ENCODE measurements at regions not wholly inside any gene's neighbourhood (a gene's known extent, or its start where the extent isn't known, plus 50 kb on each side); places are given as distances from the start of the nearest gene placed in this dataset.

- Histone ChIP-seq H2AFZ (no peak overlapping the region), H3K79me2 (replicated peaks; ENCODE audit: insufficient read depth) (no peaks in the 10 kb centered on the region), H3K9me2 (ENCODE audit: insufficient read depth) (no peaks in the 10 kb centered on the region), H3K27me3 (ENCODE audit: insufficient read depth) (no peaks in the 10 kb centered on the region), H3K4me2 (no peak overlapping the region), H3K4me3 (no peak overlapping the region), H3K27ac (ENCODE audit: low read depth) (no peak overlapping the region), H4K20me1 (replicated peaks; ENCODE audit: insufficient read depth) (no peaks in the 10 kb centered on the region), H3K36me3 (ENCODE audit: insufficient read depth) (no peaks in the 10 kb centered on the region), H3F3A (replicated peaks; ENCODE audit: low read depth) (no peaks in the 10 kb centered on the region), H3K4me1 (ENCODE audit: insufficient read depth) (no peaks in the 10 kb centered on the region)
- DNase-seq (ENCODE audit: low spot score): no peak
- Mint-ChIP-seq H3K27ac (no peak overlapping the region), H3K4me1 (no peaks in the 10 kb centered on the region), H3K4me3 (no peak overlapping the region), H3K36me3 (ENCODE audit: low read depth) (no peaks in the 10 kb centered on the region), H3K27me3 (ENCODE audit: insufficient read depth, low read depth, poor library complexity) (no peaks in the 10 kb centered on the region), H3K9me3 (peaks cover 2% of the 10 kb centered on the region; the same call in 2 of the 3 replicates)
- TF ChIP-seq ETS1 (IDR thresholded peaks at IDR 0.05): no peak
- TF ChIP-seq EZH2 (IDR thresholded peaks at IDR 0.05; ENCODE audit: low read depth, unreplicated experiment): no peak
- no peak for TF ChIP-seq STAT1 (IDR thresholded peaks at IDR 0.05; ENCODE audit: unreplicated experiment)
- no peak for TF ChIP-seq POLR2AphosphoS5 (IDR thresholded peaks at IDR 0.05; ENCODE audit: low read depth)
- no peak for TF ChIP-seq CTCF (conservative IDR thresholded peaks at IDR 0.05; ENCODE audit: low read depth in 2 of 2)
- no peak for TF ChIP-seq ZNF462 (CRISPR knock-in tag; IDR thresholded peaks at IDR 0.05)
- TF ChIP-seq JUNB (IDR thresholded peaks at IDR 0.05; ENCODE audit: unreplicated experiment): no peak
- no peak for TF ChIP-seq REST (IDR thresholded peaks at IDR 0.05; ENCODE audit: unreplicated experiment)
- no peak for TF ChIP-seq ZNF114 (CRISPR knock-in tag; IDR thresholded peaks at IDR 0.05)
- no peak for ATAC-seq
Measured at GRCh38 chr3:63739474-63739873, 79.6 kb upstream of the C3orf49 start.

Measured in GM23338 (cell line).